ENCODE measurements at regions not wholly inside any gene's neighbourhood (a gene's known extent, or its start where the extent isn't known, plus 50 kb on each side); places are given as distances from the start of the nearest gene placed in this dataset.
"Not testable (repeated sequence)": the region's sequence is repeated elsewhere in the genome, so short reads cannot be mapped to it uniquely, and the experiment has no call there.

DNA sequence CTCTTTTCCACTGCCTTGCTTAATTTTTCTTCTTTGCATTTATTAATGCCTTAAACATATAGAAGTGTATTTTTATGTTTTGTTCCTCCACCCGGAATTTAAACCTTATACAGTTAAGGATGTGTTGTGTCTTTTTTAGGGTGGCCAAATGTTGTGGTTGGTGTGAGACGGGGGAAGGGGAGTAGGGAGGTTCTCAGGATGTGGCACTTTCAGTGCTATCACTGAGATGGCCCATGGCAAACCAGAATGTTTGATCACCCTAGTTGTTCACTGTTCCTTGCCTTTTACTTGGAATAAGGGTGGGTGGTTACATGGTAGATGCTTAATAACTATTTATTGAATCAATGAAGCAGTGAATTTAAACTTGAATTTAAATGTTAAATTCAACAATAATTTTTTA lies 216.0 kb upstream of the SLITRK1 start:
- no peak for DNase-seq

DNA sequence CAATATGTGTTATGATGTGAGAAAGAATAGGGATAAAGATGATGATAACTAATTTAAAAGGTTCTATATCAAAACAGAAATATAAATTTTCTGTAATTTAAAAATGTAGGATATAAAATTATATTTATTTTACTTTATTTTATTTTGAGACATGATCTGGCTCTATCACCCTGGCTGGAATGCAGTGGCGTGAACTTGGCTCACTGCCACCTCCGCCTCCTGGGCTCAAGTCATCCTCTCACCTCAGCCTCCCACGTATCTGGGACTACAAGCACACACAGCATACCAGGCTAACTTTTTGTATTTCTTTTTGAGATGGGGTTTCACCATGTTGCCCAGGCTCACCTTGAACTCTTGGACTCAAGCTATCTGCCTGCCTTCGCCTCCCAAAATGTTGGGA lies 214.9 kb upstream of the SLITRK1 start:
- peak; percentile 24 for DNase-seq

GRCh38 chr13:84096216-84096615 lies 213.9 kb upstream of the SLITRK1 start:
- DNase-seq, result peak; percentile 70

DNA sequence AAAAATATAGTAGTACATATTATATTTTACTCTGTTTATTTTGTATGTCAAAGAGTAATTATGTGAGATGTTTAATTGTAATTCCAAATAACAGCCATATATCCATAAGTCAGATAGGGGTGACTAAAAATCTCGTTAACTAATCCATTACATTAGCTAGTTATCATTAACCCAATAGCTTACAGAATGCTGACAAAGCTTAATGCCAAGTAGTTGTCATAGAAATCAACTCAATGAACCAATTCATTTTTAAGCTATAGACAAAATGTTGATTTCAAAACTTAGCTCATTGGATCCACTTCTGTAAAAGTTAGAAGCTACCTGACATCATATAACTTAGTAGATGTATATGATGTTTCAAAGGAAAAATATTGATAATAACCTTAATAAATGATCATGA lies 206.7 kb upstream of the SLITRK1 start:
- no peak for DNase-seq

DNA sequence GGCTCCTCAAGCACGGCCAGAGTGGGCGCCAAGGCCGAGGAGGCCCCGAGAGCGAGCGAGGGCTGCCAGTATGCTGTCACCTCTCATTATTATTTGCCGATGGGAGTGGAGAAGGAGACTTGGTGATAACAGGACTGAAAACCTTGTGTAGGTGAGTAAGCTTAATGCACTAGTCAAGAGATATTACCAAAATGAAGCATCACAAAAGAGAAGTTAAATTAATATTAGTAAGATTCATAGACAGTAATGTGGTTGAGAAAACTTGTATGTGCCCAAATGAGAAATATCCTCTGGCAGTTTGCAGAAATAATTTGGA lies 204.5 kb upstream of the SLITRK1 start:
- no peak for DNase-seq

DNA sequence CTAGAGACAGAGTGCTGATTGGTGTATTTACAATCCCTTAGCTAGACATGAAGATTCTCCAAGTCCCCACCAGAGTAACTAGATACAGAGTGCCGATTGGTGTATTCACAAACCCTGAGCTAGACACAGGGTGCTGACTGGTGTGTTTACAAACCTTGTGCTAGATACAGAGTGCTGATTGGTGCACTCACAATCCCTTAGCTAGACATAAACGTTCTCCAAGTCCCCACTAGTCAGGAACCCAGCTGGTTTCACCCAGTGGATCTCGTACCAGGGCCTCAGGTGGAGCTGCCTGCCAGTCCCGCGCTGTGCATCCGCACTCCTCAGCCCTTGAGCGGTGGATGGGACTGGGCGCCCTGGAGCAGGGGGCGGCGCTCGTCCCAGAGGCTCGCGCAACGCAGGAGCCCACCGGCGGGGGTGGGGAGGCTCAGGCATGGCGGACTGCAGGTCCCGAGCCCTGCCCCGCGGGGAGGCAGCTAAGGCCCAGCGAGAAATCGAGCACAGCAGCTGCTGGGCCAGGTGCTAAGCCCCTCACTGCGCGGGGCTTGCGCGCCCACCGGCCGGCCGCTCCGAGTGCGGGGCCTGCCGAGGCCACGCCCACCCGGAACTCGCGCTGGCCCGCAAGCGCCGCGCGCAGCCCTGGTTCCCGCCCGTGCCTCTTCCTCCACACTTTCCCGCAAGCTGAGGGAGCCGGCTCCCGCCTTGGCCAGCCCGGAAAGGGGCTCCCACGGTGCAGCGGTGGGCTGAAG lies 204.0 kb upstream of the SLITRK1 start:
- DNase-seq, result not testable (repeated sequence)

- no peak for DNase-seq
Observed at GRCh38 chr13:84082462-84082861, 200.2 kb upstream of the SLITRK1 start.

- no peak for DNase-seq
Observed at GRCh38 chr13:84080748-84081530, 198.7 kb upstream of the SLITRK1 start.

- DNase-seq, result no peak
Observed at GRCh38 chr13:84077271-84077670, 195.0 kb upstream of the SLITRK1 start.

GRCh38 chr13:84076280-84076679 lies 194.0 kb upstream of the SLITRK1 start:
- no peak for DNase-seq

- peak; percentile 33 for DNase-seq
Observed at GRCh38 chr13:84050536-84050935, 168.3 kb upstream of the SLITRK1 start.

- no peak for DNase-seq
Observed at GRCh38 chr13:84049443-84050219, 167.4 kb upstream of the SLITRK1 start.

DNA sequence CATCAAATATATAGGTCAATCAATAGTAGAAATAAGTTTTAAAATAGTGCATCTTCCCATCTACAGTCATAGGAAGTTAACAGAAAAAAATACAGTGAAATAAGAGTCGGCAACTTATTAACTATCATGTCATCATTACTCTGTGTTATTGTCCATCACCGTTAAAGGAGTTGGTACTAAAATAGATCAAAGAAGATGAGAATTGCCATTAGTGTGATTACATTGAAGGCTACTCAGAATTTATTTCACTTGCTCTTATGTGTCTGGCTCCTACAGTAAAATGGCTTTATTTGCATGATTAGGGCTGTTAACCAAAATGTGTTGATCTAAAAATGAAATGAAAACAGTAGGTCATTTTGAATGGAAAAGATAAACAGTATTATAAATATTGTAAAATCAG lies 162.5 kb upstream of the SLITRK1 start:
- DNase-seq, result no peak

GRCh38 chr13:84038001-84038400 lies 155.7 kb upstream of the SLITRK1 start:
- no peak for DNase-seq

DNA sequence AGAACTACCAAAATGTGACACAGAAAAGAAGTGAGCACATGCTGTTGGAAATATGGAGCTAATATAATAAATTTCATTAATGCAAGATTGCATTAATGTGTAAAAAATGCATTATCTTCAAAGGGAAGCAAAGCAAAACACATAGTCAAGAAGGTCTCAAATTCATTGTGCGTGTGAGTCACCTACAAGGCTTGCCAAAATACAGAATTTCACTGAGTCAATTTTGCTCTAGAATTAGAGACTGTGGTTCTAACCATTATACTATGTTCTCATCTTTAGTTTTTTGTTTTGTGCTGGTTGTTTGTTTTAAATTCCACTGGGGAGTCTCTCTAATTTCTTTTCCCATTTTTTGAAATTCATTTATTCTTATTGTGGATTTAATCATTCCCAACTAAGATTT lies 149.8 kb upstream of the SLITRK1 start:
- peak; percentile 16 for DNase-seq

- no peak for DNase-seq
Observed at GRCh38 chr13:84031120-84031519, 148.8 kb upstream of the SLITRK1 start.

GRCh38 chr13:84029396-84029795 lies 147.1 kb upstream of the SLITRK1 start:
- peak; percentile 2 for DNase-seq

GRCh38 chr13:84025824-84026223 lies 143.6 kb upstream of the SLITRK1 start:
- no peak for DNase-seq

DNA sequence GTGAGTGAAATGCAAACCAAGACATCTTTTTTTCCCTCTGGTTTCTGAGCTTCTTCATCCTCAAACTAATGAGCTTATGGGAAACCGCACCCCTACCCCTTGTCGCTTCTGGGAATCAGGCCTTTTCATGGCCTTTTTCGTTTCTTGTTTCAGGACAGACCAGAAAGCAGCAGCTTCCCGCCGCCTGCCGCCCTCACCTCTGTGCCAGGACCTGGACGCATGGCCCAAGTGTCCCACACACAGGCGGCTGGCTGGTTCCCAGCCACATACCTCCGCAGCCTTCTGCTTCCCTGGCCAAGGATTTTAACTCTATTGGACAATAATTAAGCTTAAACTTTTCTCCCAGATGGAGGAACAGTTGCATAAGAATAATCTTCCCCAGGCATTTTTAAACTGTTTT lies 114.1 kb upstream of the SLITRK1 start:
- DNase-seq, result no peak

- no peak for DNase-seq
Observed at GRCh38 chr13:83995930-83996329, 113.7 kb upstream of the SLITRK1 start.

GRCh38 chr13:83992566-83993358 lies 110.5 kb upstream of the SLITRK1 start:
- DNase-seq, result no peak

GRCh38 chr13:83987394-83987793 lies 105.1 kb upstream of the SLITRK1 start:
- no peak for DNase-seq

DNA sequence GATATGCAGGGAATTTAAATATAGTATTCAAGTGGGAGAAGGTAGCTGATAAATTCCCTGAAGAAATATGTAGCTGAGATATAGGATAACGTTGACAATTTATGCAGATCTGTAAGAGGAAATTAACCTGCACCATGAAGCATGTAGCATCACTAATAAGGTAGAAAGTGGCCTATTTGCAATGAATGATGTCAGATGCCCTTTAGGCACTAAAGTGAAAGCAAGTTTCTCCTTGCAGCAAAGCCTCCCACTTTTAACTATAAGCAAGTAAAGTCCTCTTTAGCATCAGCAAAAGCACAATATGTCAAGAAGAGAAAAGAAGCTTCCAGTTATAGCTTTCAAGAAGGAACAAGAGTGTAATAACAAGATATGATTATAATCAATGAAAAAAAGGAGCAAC lies 102.5 kb upstream of the SLITRK1 start:
- DNase-seq, result no peak

Measured in NCI-H226 (cell line).